PC-9 (cell line): ENCODE measurements at regions not wholly inside any gene's neighbourhood (a gene's known extent, or its start where the extent isn't known, plus 50 kb on each side); places are given as distances from the start of the nearest gene placed in this dataset.

Experiments used
- BruUV-seq: library from RNA; stranded (reverse); fragments of 400-500 nt; replicated peaks from 2 replicates; lab custom pipeline; 2021; lab: Mats Ljungman, UMichigan
- CTCF ChIA-PET: fragments of 300-600 bp; sonication (Branson Sonifier 250); formaldehyde crosslinking; loops from one replicate; lab custom pipeline; 2022; ENCODE audit warnings: antibody characterized with exemption; lab: Charles Lee
- POLR2A ChIA-PET: fragments of 300-600 bp; sonication (Branson Sonifier 250); formaldehyde crosslinking; loops from one replicate; lab custom pipeline; 2022; ENCODE audit warnings: antibody characterized with exemption; ENCODE audit not compliant: unreplicated experiment; lab: Charles Lee
- DNase-seq, 2 experiments: peaks; one replicate each; pipeline versions ENCODE4 v3.0.0 to v3.0.0-alpha.2; 2015 to 2022; ENCODE audit warnings: mixed read lengths in 1 of 2
- H2AFZ ChIP-seq: fragments of 200-600 bp; sonication (generic); 2 replicates; pipeline ENCODE4 v1.8.1; 2017; ENCODE audit warnings: antibody characterized with exemption
- H3F3A ChIP-seq: fragments of 200-600 bp; sonication (generic); 2 replicates; pipeline ENCODE4 v1.8.1; 2017; ENCODE audit warnings: antibody characterized with exemption, mild to moderate bottlenecking, low read depth; ENCODE audit not compliant: insufficient read depth
- H3K27ac ChIP-seq: fragments of 200-600 bp; sonication (generic); 2 replicates; pipeline ENCODE4 v1.6.1; 2016; ENCODE audit warnings: mixed run types
- H3K27me3 ChIP-seq: fragments of 200-600 bp; sonication (generic); 2 replicates; pipeline ENCODE4 v1.6.1; 2016; ENCODE audit warnings: low read depth, mixed run types; ENCODE audit not compliant: insufficient read depth
- H3K36me3 ChIP-seq: fragments of 200-600 bp; sonication (generic); 2 replicates; pipeline ENCODE4 v1.6.1; 2016; ENCODE audit warnings: low read depth, mixed run types
- H3K4me1 ChIP-seq: fragments of 200-600 bp; sonication (generic); replicated peaks from 2 replicates; pipeline ENCODE4 v1.6.1; 2016; ENCODE audit warnings: mixed run types; ENCODE audit not compliant: insufficient read depth
- H3K4me2 ChIP-seq: fragments of 200-600 bp; sonication (generic); 2 replicates; pipeline ENCODE4 v1.6.1; 2017; ENCODE audit warnings: mixed run types
- H3K4me3 ChIP-seq: fragments of 200-600 bp; sonication (generic); 2 replicates; pipeline ENCODE4 v1.6.1; 2016; ENCODE audit warnings: mixed run types
- H3K79me2 ChIP-seq: fragments of 200-600 bp; sonication (generic); 2 replicates; pipeline ENCODE4 v1.6.1; 2017; ENCODE audit warnings: low read depth, mixed run types
- H3K9me2 ChIP-seq: fragments of 200-600 bp; sonication (generic); 2 replicates; pipeline ENCODE4 v1.8.1; 2017; ENCODE audit warnings: mild to moderate bottlenecking; ENCODE audit not compliant: insufficient read depth
- H3K9me3 ChIP-seq: fragments of 200-600 bp; sonication (generic); 2 replicates; pipeline ENCODE4 v1.8.1; 2016; ENCODE audit warnings: low read depth; ENCODE audit not compliant: insufficient read depth
- H4K20me1 ChIP-seq: fragments of 200-600 bp; sonication (generic); 2 replicates; pipeline ENCODE4 v1.8.1; 2017; ENCODE audit not compliant: insufficient read depth
- CTCF ChIP-seq: fragments of 200-600 bp; sonication (generic); conservative IDR thresholded peaks from 2 replicates; pipeline ENCODE4 v1.6.1; 2017; ENCODE audit warnings: mixed run types, antibody characterized with exemption, mild to moderate bottlenecking, moderate library complexity
- EZH2 ChIP-seq: fragments of 200-600 bp; sonication (generic); IDR thresholded peaks from 2 replicates; pipeline ENCODE4 v1.8.0; 2017; ENCODE audit warnings: antibody characterized with exemption, low read depth
- intact Hi-C: fragments of 100-400 bp; cut with micrococcal nuclease; formaldehyde crosslinking; loops from one replicate; pipeline ENCODE4 v1.10.0; 2022; ENCODE audit not compliant: unreplicated experiment

DNA sequence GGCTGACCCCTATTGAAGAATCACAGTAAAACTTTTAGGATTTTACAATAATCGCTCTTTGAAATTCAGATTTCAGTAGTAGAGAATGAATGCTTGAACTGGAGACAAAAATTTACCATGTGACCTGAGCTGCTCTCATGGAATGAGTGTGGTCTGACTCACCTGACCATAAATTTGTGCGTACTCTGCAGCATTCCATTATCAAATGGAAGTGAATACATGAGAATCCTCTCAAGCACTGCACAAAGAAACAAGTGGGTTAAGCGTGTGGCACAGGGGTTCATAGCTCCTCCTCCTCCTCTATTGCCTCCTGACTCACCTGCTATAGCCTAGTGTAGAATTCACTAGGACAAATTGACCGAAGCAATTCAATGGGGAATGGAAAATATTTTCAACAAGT, 269.8 kb upstream of the CDH9 start:
- Histone ChIP-seq H3F3A (no peaks in the 10 kb centered on the region), H3K27me3 (no peaks in the 10 kb centered on the region), H3K27ac (no peak overlapping the region), H2AFZ (no peak overlapping the region), H3K79me2 (no peaks in the 10 kb centered on the region), H3K4me1 (no peaks in the 10 kb centered on the region), H3K36me3 (no peaks in the 10 kb centered on the region), H3K9me2 (0 out of 2 replicates have a peak, but pooled peaks cover 4% of the 10 kb centered on the region), H3K4me3 (no peak overlapping the region), H4K20me1 (no peaks in the 10 kb centered on the region), H3K9me3 (no peaks in the 10 kb centered on the region), H3K4me2 (no peak overlapping the region)
- intact Hi-C loops = no loop called here
- ChIA-PET CTCF (no interaction called here), POLR2A (interaction anchor here (0.5 to 0.7 kb wide), 3 partner anchors 8 to 233 kb away, joined by 3 to 4 read pairs (median 3); no protein-coding TSS in a partner anchor)
- no TSS peak for BruUV-seq
- TF ChIP-seq EZH2 = no peak
- no peak for TF ChIP-seq CTCF
- peak in 1 of 2 experiments; percentile 43 for DNase-seq

DNA sequence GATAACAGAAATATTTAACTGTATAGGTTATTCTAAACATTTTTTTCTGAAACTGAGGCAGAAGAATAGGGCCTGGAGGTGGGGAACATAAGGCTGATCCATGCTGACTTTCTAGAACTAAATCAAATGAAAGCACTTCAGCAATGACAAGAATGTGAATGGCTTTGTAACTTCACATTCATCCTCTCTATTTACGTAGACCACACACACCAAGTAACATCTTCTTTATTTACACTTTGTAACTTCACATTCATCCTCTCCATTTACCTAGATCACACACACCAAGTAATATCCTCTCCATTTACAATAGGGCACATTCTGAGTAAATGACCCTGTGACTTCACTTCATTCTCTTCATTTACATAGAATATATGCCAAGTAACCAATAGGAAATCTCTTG, 251.8 kb upstream of the CDH9 start:
- Histone ChIP-seq H3K27ac (no peak overlapping the region), H2AFZ (no peak overlapping the region), H3K4me3 (no peak overlapping the region), H3K4me2 (no peak overlapping the region), H4K20me1 (no peaks in the 10 kb centered on the region), H3K9me2 (peaks cover 5% of the 10 kb centered on the region; the same call in 1 of the 2 replicates), H3K79me2 (no peaks in the 10 kb centered on the region), H3K4me1 (no peaks in the 10 kb centered on the region), H3F3A (no peaks in the 10 kb centered on the region; the same call in 1 of the 2 replicates), H3K36me3 (no peaks in the 10 kb centered on the region), H3K27me3 (no peaks in the 10 kb centered on the region), H3K9me3 (no peaks in the 10 kb centered on the region)
- DNase-seq = no peak
- TF ChIP-seq CTCF (no peak), EZH2 (no peak)
- intact Hi-C loops = no loop called here
- BruUV-seq = no TSS peak
- ChIA-PET POLR2A (no interaction called here), CTCF (no interaction called here)

DNA sequence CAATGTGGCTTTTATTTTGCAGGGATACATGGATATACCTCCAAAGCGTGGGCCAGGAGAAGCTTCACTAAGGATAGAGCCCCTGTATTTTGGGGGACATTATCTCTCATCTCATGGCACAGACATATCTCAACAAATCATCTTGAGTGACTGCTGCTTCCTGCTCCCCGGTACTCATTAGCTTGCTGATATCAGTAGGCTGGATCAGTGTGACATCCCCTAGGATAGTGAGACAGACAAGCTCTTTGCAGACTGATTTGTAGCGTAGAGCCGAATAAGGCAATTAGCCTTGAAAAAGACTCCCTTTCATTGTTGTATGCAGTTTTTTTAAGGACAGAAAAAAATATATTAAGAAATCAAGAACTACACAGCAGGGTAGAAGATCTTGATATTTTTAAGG, 237.7 kb upstream of the CDH9 start:
- intact Hi-C loops = no loop called here
- no TSS peak for BruUV-seq
- no peaks in the 10 kb centered on the region for H3K36me3 ChIP-seq
- no peak overlapping the region for H2AFZ ChIP-seq
- H4K20me1 ChIP-seq = no peaks in the 10 kb centered on the region
- H3K4me2 ChIP-seq = no peak overlapping the region
- no peaks in the 10 kb centered on the region for H3K79me2 ChIP-seq
- TF ChIP-seq CTCF (no peak), EZH2 (no peak)
- H3K27me3 ChIP-seq = no peaks in the 10 kb centered on the region
- H3K9me3 ChIP-seq = no peaks in the 10 kb centered on the region
- no peak overlapping the region for H3K4me3 ChIP-seq
- H3F3A ChIP-seq = no peaks in the 10 kb centered on the region
- no peak overlapping the region for H3K27ac ChIP-seq
- CTCF ChIA-PET = no interaction called here
- 0 out of 2 replicates have a peak, but pooled peaks cover 4% of the 10 kb centered on the region for H3K9me2 ChIP-seq
- POLR2A ChIA-PET = interaction anchor here (0.6 kb wide), 1 partner anchor 9 kb away, joined by 3 read pairs; no protein-coding TSS in a partner anchor
- H3K4me1 ChIP-seq = no peaks in the 10 kb centered on the region
- no peak for DNase-seq
